Activated naive CD4-positive, alpha-beta T cell treated with Interleukin-2 at 50 U/mL for 16 hours (primary cell): ENCODE measurements at regions not wholly inside any gene's neighbourhood (a gene's known extent, or its start where the extent isn't known, plus 50 kb on each side); places are given as distances from the start of the nearest gene placed in this dataset.
"Not testable (repeated sequence)": the region's sequence is repeated elsewhere in the genome, so short reads cannot be mapped to it uniquely, and the experiment has no call there.

ENCODE experiments used
- DNase-seq: peaks from one replicate; pipeline ENCODE4 v3.0.0-alpha.2; 2020

DNA sequence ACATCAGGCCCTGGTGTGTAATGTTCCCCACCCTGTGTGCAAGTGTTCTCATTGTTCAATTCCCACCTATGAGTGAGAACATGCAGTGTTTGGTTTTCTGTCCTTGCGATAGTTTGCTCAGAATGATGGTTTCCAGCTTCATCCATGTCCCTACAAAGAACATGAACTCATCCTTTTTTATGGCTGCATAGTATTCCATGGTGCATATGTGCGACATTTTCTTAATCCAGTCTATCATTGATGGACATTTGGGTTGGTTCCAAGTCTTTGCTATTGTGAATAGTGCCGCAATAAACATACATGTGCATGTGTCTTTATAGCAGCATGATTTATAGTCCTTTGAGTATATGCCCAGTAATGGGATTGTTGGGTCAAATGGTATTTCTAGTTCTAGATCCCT, 60.5 kb upstream of the PSME4 start:
- not testable (repeated sequence) for DNase-seq

DNA sequence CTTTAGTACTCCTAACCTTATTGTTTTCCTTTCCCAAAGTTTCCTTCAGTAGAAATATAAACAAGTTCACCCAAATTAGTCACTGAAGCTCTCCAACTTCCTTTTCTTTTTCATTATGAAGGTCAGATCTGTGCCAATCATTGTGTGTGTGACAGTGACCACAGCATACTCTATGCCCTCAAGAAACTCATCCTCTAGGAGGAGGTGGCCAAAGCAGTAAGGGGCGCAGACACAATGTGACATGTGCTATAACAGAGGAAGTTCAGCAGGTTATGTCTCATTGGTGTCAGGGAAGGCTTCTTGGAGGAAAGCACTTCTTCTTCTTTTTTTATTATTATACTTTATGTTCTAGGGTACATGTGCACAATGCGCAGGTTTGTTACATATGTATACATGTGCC, 60.0 kb upstream of the PSME4 start:
- DNase-seq, result no peak

DNA sequence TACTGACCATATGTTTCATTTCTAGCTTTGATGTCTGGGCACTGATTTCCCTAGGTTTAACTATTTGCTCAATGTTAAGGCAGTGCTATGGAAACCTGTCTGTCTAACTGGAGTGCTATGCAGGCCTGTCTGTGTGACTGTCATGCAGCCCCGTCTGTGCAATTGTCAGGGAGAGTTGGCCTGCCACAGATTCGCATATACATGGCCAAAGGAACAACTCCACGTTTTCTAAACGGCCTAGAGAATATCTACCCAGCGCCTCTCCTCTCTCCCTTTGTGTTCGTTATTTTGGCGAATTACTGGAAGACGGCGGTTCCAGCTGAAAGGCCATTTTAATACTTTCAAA, 59.6 kb upstream of the PSME4 start:
- DNase-seq, result no peak

DNA sequence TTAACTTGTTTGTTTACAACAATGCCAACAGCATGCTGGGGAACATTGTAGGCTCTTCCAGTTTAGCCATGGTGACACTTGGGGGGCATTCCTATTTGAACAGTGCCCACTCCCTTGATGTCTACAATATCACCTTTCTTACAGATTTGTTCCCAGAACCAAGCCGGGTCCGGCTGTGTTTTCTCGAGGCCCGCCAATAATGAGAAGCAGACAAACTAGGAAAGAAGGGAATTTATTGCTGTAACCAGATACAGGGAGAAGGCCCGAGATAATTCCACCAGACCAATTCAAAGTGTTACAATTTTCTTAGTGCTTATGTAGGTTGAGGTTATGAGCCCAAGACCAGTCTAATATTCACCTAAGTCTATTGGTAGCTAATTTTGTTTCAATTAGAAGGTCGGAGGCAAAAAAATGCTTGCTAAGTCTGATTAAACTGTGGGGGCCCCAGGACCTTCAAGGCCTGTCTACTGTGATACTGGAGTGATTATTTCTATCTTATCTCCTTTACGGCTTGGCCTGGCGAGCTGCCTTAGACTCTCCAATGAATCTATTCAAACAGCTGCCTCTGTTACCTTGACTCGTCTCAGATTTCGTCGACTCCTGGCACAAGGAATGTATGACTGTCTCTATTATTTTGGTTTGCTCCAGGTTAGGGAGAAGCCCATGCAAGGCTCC, 59.1 kb upstream of the PSME4 start:
- DNase-seq, result no peak

DNA sequence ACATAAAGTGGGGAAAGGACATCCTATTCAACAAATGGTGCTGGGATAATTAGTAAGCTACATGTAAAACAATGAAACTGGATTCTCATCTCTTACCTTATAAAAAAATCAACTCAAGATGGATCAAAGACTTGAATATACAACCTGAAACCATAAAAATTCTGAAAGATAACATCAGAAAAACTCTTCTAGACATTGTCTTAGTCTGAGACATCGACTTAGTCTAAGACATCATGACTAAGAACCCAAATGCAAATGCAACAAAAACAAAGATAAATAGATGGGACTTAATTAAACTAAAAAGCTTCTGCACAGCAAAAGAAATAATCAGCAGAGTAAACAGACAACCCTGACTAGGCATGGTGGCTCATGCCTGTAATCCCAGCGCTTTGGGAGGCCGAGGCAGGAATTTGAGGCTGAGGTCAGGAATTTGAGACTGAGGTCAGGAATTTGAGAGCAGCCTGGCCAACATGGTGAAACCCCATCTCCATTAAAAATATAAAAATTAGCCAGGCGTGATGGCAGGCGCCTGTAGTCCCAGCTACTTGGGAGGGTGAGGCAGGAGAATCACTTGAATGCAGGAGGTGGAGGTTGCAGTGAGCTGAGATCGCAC, 54.8 kb upstream of the PSME4 start:
- DNase-seq, result not testable (repeated sequence)

DNA sequence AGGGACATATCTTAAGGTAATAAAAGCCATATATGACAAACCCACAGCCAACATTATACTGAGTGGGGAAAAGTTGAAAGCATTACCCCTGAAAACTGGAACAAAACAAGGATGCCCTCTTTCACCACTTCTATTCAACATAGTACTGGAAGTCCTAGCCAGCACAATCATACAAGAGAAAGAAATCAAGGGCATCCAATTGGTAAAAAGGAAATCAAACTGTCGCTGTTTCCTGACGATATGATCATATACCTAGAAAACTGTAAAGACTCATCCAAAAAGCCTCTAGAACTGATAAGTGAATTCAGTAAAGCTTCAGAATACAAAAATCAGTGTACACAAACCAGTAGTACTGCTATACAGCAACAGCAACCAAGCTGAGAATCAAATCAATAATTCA, 53.8 kb upstream of the PSME4 start:
- no peak for DNase-seq

DNA sequence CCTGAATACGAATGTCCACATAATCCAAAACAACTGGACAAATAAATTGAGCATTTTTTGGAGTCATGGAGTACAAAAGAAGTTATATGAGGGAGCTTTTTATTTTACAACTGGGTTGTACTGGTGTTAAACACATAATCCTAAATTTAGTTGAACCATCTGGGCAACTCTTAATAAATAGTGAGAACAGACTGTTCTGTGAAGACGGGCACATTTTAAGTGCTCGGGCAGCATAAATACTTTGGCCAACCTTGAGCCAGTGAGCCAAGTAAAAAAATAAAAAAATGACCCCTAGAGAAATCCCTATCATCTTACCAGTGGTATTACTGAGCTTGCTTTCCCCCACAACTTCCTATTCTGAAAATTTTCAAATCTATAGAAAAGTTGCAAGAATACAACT, 50.9 kb upstream of the PSME4 start:
- DNase-seq, result no peak

DNA sequence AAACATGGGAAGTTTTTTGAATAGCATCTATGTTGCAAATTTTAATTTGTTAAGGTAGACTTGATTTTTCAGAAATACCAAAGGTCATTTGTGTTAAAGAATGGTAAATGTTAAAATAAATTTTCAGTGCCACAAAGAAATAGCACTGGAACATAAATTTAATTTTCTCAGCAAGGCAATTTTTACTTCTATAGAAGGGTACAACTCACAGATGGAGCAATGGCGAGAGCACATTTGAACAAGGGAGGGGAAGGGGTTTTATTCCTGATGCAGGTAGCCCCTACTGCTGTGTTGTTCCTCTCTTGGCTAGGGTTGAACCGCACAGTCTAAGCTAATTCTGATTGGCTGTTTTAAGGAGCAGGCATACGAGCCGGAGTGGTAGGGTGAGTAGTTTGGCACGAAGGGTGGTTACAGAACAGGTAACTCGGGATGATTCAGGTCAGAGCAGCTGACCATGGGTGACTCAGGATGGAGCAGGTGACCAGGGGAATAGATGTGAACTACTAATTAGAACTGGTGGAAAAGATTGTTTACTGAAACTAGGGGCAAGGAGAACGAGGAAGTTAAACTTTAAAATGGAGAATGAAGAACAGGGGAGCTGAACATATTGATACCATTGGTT, 50.1 kb upstream of the PSME4 start:
- DNase-seq, result no peak
